Fibroblast of villous mesenchyme (primary cell): ENCODE measurements at regions not wholly inside any gene's neighbourhood (a gene's known extent, or its start where the extent isn't known, plus 50 kb on each side); places are given as distances from the start of the nearest gene placed in this dataset.

Source experiments
- DNase-seq: peaks from one replicate; pipeline ENCODE4 v3.0.0-alpha.2; 2010; ENCODE audit warnings: low read depth
- H3K4me3 ChIP-seq: 2 replicates; pipeline ENCODE4 v1.5.1; 2011; ENCODE audit warnings: low read depth, mild to moderate bottlenecking, low read length
- CTCF ChIP-seq: IDR thresholded peaks from 2 replicates; pipeline ENCODE4 v1.5.1; 2012; ENCODE audit warnings: low read depth, mild to moderate bottlenecking, low read length; ENCODE audit not compliant: insufficient read depth

DNA sequence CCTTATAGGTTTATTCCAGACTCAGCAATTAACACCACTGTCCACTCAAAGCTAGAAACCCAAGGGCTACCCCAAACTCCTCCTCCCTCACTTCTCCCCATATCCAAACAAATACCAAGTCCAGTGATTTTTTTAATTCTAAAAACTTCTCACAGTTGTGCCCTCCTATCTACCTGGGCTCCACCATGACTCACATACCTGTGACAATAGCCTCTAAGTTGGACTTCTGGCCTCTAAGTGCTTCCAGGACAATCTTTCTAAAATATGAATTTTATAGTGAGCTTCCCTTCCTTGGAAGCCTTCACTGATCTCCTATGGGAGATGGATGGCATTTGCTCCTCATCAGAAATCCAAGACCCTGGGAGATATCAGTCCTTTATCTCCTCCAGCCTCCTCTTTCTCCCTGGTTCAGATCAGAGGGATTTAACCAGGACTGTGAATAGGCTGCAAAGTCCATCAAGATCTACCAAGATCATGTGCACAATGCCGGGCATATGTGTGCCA, 219.3 kb downstream of the TOMM20 start:
- DNase-seq, result no peak
- no peak overlapping the region for H3K4me3 ChIP-seq
- TF ChIP-seq CTCF, result no peak

- TF ChIP-seq CTCF, result no peak
- DNase-seq, result no peak
- H3K4me3 ChIP-seq, result no peak overlapping the region
Measured at GRCh38 chr1:234908571-234908970, 220.1 kb downstream of the TOMM20 start.

DNA sequence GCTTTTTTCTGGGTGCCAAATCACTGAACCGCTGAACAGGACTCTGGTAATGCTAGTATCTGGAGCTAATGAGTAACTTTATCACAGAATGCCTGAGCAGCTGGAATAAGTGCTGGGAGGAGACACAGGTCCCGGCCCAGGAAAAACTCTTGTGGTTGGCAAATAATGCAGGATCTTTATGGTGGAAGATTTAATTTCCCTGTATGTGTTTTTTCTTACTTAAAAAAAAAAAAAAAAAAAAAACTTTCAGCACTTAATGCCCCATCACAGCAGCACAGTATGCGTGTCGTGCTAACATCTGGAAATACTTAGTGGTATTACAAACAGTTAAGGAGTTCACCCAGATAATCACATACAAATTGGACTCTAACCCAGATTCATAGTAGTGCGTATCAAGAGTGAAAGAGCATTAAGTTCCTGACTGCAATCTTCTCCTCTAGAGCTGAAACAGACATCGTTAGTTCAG, 220.7 kb downstream of the TOMM20 start:
- no peak for TF ChIP-seq CTCF
- DNase-seq, result peak; percentile 94
- no peak overlapping the region for H3K4me3 ChIP-seq

- H3K4me3 ChIP-seq, result no peak overlapping the region
- no peak for TF ChIP-seq CTCF
- no peak for DNase-seq
Measured at GRCh38 chr1:234907208-234907939, 221.3 kb downstream of the TOMM20 start.

DNA sequence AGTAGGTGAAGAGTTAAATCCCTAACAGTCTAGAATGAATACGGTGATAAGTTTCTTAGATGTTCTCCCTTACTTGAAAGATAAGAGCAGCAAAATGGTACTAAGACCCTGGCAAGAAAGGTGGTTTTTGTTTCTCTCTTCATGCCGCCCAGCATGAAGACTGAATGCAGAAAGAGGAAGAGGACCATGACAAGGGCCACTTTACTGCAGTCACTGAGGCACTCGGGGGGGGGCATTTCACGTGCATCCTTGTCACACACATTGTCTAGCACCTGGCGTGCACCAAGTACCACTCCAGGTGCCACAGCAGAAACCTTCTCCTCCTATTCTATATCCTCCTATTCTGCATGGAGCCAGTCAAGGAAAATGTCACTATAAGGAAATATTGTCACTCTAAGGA, 222.0 kb downstream of the TOMM20 start:
- H3K4me3 ChIP-seq, result no peak overlapping the region
- no peak for TF ChIP-seq CTCF
- DNase-seq, result no peak

DNA sequence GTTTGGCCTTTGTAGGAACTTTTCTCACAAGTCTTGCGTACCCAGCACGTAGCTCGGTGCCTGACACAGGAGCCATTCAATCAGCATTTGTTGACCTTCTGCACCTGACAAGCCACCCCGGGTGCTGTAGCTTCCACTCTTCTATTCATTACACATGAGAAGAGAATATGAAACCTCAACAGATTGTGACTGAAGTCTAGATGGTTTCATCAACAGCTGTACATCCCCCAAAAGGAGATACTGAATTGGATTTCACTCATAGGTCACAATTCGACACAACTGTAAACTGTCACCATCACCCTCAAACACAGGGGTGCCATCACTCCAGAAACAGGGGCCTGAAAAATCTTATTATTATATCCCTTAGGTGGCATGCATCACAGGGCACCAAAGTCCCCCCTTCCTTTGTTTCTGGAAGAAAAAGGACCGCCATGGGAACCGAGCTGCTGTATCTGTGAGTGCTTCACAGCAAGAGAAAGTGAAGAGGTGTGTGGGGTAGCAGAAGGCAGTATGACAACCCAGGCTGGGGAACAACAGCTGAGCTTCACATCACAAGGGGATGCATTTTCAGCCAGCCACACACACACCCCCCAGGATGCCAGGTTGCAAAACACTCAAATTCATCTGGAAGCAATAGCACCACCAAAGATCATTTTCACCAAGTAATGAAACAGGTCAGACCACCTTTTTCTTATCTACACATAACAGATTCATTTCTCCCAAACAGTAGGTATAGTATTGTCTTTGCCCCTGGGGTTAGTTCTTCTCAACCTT, 225.7 kb downstream of the TOMM20 start:
- no peak for DNase-seq
- H3K4me3 ChIP-seq, result no peak overlapping the region
- TF ChIP-seq CTCF, result no peak
